GM23338 (cell line): ENCODE measurements at regions not wholly inside any gene's neighbourhood (a gene's known extent, or its start where the extent isn't known, plus 50 kb on each side); places are given as distances from the start of the nearest gene placed in this dataset.

Source experiments
- STAT1 ChIP-seq: IDR thresholded peaks from one replicate; pipeline ENCODE4 v1.6.1; 2016; ENCODE audit warnings: antibody characterized with exemption; ENCODE audit not compliant: unreplicated experiment
- ZNF114 ChIP-seq: fragments of 250-450 bp; sonication (Bioruptor Pico); IDR thresholded peaks from 2 replicates; pipeline ENCODE4 v1.5.0; 2020; ENCODE audit warnings: mild to moderate bottlenecking, moderate library complexity
- TF ChIP-seq, protein P1 (sequence below), 2 experiments: fragments of 200-600 bp in 1 of 2; sonication (generic) in 1 of 2; conservative IDR thresholded peaks; 2 replicates each; pipeline versions ENCODE4 v1.5.1 to v1.6.1; 2016 to 2017; ENCODE audit warnings: antibody characterized with exemption in 2 of 2, low read depth in 2 of 2, mild to moderate bottlenecking in 2 of 2, moderate library complexity in 1 of 2
- TF ChIP-seq, protein P2 (sequence below): IDR thresholded peaks from one replicate; pipeline ENCODE4 v1.6.1; 2018; ENCODE audit warnings: antibody characterized with exemption; ENCODE audit not compliant: unreplicated experiment

DNA sequence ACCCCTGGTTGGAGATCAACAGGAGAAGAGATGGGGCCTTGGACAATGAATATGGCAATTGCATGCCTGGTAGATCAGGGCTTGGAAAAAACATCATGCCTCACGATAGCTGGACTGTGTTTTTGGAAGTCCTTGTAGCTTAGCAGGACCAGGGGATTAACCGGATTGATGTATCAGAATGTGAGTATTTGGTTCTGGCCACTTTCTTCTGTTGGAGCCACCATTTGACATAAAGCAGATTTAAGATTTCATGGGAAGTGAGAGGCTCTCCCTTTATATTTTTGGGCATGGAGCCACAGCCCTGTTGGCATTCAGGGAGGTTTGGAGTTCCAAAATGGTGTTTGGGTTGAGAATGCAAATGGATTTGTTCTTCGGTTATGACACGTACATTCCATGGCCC, 424.7 kb upstream of the MAF start:
- TF ChIP-seq, protein P1, sequence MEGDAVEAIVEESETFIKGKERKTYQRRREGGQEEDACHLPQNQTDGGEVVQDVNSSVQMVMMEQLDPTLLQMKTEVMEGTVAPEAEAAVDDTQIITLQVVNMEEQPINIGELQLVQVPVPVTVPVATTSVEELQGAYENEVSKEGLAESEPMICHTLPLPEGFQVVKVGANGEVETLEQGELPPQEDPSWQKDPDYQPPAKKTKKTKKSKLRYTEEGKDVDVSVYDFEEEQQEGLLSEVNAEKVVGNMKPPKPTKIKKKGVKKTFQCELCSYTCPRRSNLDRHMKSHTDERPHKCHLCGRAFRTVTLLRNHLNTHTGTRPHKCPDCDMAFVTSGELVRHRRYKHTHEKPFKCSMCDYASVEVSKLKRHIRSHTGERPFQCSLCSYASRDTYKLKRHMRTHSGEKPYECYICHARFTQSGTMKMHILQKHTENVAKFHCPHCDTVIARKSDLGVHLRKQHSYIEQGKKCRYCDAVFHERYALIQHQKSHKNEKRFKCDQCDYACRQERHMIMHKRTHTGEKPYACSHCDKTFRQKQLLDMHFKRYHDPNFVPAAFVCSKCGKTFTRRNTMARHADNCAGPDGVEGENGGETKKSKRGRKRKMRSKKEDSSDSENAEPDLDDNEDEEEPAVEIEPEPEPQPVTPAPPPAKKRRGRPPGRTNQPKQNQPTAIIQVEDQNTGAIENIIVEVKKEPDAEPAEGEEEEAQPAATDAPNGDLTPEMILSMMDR (conservative IDR thresholded peaks at IDR 0.05; ENCODE audit: low read depth in 2 of 2): no peak
- TF ChIP-seq ZNF114 (CRISPR knock-in tag): no peak
- TF ChIP-seq, protein P2, sequence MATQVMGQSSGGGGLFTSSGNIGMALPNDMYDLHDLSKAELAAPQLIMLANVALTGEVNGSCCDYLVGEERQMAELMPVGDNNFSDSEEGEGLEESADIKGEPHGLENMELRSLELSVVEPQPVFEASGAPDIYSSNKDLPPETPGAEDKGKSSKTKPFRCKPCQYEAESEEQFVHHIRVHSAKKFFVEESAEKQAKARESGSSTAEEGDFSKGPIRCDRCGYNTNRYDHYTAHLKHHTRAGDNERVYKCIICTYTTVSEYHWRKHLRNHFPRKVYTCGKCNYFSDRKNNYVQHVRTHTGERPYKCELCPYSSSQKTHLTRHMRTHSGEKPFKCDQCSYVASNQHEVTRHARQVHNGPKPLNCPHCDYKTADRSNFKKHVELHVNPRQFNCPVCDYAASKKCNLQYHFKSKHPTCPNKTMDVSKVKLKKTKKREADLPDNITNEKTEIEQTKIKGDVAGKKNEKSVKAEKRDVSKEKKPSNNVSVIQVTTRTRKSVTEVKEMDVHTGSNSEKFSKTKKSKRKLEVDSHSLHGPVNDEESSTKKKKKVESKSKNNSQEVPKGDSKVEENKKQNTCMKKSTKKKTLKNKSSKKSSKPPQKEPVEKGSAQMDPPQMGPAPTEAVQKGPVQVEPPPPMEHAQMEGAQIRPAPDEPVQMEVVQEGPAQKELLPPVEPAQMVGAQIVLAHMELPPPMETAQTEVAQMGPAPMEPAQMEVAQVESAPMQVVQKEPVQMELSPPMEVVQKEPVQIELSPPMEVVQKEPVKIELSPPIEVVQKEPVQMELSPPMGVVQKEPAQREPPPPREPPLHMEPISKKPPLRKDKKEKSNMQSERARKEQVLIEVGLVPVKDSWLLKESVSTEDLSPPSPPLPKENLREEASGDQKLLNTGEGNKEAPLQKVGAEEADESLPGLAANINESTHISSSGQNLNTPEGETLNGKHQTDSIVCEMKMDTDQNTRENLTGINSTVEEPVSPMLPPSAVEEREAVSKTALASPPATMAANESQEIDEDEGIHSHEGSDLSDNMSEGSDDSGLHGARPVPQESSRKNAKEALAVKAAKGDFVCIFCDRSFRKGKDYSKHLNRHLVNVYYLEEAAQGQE: no peak
- no peak for TF ChIP-seq STAT1
